Breast epithelium (tissue), 4 donors: ENCODE measurements at regions not wholly inside any gene's neighbourhood (a gene's known extent, or its start where the extent isn't known, plus 50 kb on each side); places are given as distances from the start of the nearest gene placed in this dataset.

Experiments used
- DNase-seq, 2 donors: peaks; one replicate each; pipeline ENCODE4 v3.0.0-alpha.2; 2019; ENCODE audit warnings: low spot score in 2 of 2
- H3K27ac ChIP-seq, 2 donors: fragments of 200-600 bp; sonication (generic) in 1 of 2; one replicate each; pipeline ENCODE4 v1.5.1; 2016 to 2019; ENCODE audit warnings: mild to moderate bottlenecking in 1 of 2
- H3K27me3 ChIP-seq, 2 donors: fragments of 200-600 bp; sonication (generic) in 1 of 2; one replicate each; pipeline versions ENCODE4 v1.5.1 to v1.6.0; 2017 to 2019; ENCODE audit warnings: control low read depth in 1 of 2, mild to moderate bottlenecking in 1 of 2
- H3K36me3 ChIP-seq: fragments of 200-600 bp; one replicate; pipeline ENCODE4 v1.5.1; 2019
- H3K4me1 ChIP-seq, 2 donors: fragments of 200-600 bp; sonication (generic); one replicate each; pipeline ENCODE4 v1.5.1; 2016 to 2019; ENCODE audit warnings: control low read depth in 1 of 2
- H3K4me3 ChIP-seq, 3 donors: fragments of 200-600 bp; sonication (generic); 1 replicate in 2 of 3; 2 replicates in 1 of 3; pipeline ENCODE4 v1.5.1; 2016 to 2019; ENCODE audit warnings: mild to moderate bottlenecking in 3 of 3, moderate library complexity in 2 of 3
- H3K9me3 ChIP-seq, 2 donors: fragments of 200-600 bp; sonication (generic) in 1 of 2; one replicate each; pipeline ENCODE4 v1.5.1; 2016 to 2019; ENCODE audit warnings: control low read depth in 1 of 2
- POLR2A ChIP-seq: fragments of 450-650 bp; IDR thresholded peaks from one replicate; pipeline ENCODE4 v1.6.1; 2016; ENCODE audit warnings: antibody characterized with exemption, mild to moderate bottlenecking, moderate library complexity
- POLR2AphosphoS5 ChIP-seq, 3 donors: sonication (generic); formaldehyde crosslinking; IDR thresholded peaks; one replicate each; pipeline ENCODE4 v1.6.1; 2017; ENCODE audit warnings: antibody characterized with exemption in 3 of 3
- intact Hi-C: fragments of 100-400 bp; cut with DNase I; formaldehyde crosslinking; loops from one replicate; pipeline ENCODE4 v1.15.1; 2023; ENCODE audit warnings: low total_unique reads
- TF ChIP-seq, protein P1 (sequence below), 3 donors: fragments of 450-650 bp; IDR thresholded peaks; one replicate each; pipeline ENCODE4 v1.5.1; 2016 to 2017; ENCODE audit warnings: antibody characterized with exemption in 3 of 3, mild to moderate bottlenecking in 3 of 3, moderate library complexity in 3 of 3

DNA sequence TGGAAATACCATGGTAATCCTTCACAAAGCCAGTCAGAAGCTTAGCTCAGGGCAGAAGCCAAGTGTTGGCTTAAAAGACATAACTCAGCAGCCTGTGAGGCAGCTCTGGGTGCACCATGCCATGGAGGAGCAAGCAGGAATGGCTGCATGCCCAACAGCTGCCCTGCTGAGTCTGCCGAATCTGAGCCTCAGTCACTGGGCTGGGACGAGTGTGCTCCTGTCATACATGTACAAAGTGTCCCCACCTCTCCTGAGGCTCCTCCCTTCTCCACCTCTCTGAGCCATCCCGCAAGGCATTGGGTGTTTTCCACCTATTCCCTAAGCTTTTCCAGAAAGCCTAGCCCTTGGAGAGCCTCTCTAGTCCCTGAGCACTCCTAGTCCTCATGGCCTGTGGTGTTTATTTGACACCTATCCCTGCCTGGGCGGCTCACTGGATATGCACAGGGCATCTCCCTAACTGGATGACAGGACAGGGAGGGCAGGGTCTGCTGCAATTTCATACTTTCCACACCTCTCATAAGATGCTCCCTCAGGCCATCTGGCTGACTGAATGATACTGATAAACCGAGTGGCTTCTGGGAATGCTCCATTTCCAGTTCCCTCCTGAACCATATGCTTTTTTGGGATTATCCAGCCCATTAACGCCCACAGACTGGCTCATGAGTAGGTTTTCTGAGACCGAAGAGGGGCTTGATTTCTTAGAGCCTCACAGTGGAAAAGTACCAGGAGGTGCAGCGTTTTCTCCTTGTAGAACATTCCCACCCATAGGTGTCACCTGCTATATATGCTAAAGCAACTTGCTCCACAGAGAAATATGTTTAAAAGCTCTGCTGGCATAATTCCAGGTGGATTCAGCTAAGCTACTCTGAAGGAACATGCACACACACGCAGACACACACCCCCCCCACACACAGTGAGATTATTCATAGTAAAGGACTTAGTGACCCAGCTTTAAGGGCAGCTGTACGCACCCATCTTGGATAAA lies 199.3 kb downstream of the SNX10 start:
- no peak overlapping the region for H3K27ac ChIP-seq
- TF ChIP-seq, protein P1, sequence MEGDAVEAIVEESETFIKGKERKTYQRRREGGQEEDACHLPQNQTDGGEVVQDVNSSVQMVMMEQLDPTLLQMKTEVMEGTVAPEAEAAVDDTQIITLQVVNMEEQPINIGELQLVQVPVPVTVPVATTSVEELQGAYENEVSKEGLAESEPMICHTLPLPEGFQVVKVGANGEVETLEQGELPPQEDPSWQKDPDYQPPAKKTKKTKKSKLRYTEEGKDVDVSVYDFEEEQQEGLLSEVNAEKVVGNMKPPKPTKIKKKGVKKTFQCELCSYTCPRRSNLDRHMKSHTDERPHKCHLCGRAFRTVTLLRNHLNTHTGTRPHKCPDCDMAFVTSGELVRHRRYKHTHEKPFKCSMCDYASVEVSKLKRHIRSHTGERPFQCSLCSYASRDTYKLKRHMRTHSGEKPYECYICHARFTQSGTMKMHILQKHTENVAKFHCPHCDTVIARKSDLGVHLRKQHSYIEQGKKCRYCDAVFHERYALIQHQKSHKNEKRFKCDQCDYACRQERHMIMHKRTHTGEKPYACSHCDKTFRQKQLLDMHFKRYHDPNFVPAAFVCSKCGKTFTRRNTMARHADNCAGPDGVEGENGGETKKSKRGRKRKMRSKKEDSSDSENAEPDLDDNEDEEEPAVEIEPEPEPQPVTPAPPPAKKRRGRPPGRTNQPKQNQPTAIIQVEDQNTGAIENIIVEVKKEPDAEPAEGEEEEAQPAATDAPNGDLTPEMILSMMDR (IDR thresholded peaks at IDR 0.05) = no peak
- TF ChIP-seq POLR2A (no peak), POLR2AphosphoS5 (IDR thresholded peaks at IDR 0.05) (no peak)
- H3K27me3 ChIP-seq = no peaks in the 10 kb centered on the region
- intact Hi-C loops = no loop called here
- H3K4me1 ChIP-seq = no peaks in the 10 kb centered on the region
- H3K4me3 ChIP-seq = no peak overlapping the region
- H3K36me3 ChIP-seq = no peaks in the 10 kb centered on the region
- no peak for DNase-seq
- H3K9me3 ChIP-seq = no peaks in the 10 kb centered on the region

DNA sequence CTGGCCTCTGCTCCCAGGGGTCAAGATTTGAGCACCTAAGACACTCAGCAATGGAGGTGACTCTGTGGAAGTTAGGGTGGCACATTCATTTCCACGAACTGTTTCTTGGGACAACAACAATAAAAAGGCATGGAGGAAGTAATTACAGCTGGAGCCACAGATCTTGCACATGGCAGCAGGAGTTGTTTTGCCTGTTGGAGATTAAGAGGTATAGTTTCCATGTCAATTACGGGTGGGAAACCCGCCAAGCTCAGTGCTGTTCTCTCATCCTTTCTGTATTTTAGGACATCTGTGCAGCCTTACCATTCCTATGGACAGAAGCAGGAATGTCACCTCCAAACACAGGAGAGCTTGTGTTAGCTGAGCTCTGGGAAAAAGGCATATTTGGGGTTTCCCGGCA lies 201.2 kb downstream of the SNX10 start:
- TF ChIP-seq POLR2AphosphoS5 (IDR thresholded peaks at IDR 0.05) = no peak
- TF ChIP-seq POLR2A = no peak
- TF ChIP-seq, protein P1 (IDR thresholded peaks at IDR 0.05) = no peak
- Histone ChIP-seq H3K4me1 (no peaks in the 10 kb centered on the region), H3K4me3 (no peak overlapping the region), H3K9me3 (no peaks in the 10 kb centered on the region), H3K27ac (no peak overlapping the region), H3K27me3 (no peaks in the 10 kb centered on the region), H3K36me3 (no peaks in the 10 kb centered on the region)
- intact Hi-C loops = no loop called here
- DNase-seq = no peak

DNA sequence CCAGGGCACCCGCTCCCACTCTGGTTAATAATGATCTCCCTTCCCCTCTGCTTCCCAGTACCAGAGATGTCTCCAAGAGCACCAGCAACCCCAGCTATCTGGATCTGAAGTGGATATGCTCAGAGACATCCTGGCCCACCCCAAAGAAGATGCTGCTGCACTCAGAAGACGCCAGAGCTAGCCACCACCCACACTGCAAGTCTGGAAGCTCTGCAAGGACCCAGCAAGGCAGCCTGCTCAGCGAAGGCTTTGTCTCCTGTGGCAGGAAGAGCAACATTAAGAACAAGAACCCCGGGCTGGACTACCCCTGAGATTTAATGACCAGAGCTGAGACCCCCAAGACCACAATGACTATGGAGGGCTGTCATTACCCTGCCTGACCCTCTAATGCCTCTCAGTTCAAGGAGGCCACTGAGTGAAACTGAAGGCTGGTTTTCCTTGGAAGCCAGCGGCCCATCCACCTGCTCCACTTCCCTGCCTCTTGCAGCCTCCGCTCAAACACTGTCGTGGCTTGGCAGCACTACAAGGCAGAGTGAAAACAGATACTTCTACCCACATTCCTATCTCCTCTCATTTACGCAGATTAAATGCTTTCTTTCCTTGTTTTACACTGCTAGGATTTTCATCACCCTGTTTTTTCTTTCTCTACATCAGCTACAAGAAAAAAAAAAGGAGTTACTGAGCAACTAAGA lies 202.2 kb downstream of the SNX10 start:
- no peak for TF ChIP-seq POLR2AphosphoS5 (IDR thresholded peaks at IDR 0.05)
- TF ChIP-seq, protein P1 (IDR thresholded peaks at IDR 0.05) = no peak
- no peak for TF ChIP-seq POLR2A
- no peak for DNase-seq
- H3K4me3 ChIP-seq = no peak overlapping the region
- H3K36me3 ChIP-seq = no peaks in the 10 kb centered on the region
- no peaks in the 10 kb centered on the region for H3K4me1 ChIP-seq
- H3K27me3 ChIP-seq = no peaks in the 10 kb centered on the region
- no peak overlapping the region for H3K27ac ChIP-seq
- no peaks in the 10 kb centered on the region for H3K9me3 ChIP-seq
- intact Hi-C loops = no loop called here

DNA sequence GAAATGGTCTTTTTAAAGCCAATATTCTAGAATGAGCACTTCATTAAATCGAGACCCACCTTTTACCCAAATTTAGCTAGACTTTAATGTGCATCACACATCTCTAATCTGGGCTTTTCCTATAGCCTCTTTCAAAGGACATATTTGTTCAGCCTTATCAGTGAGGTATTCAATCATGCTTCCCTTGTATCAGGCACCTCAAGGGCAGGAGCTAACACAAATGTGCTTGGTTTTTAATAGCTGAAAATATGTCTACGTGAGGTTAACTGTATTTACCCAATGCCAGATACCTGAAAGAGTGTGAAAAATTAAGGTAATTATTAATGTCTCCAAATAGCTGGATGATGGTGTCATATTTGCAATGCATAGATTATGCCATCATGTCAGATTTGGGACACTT lies 203.9 kb downstream of the SNX10 start:
- no peaks in the 10 kb centered on the region for H3K27me3 ChIP-seq
- H3K9me3 ChIP-seq = no peaks in the 10 kb centered on the region
- H3K36me3 ChIP-seq = no peaks in the 10 kb centered on the region
- intact Hi-C loops = no loop called here
- no peak for TF ChIP-seq POLR2A
- TF ChIP-seq, protein P1 (IDR thresholded peaks at IDR 0.05) = no peak
- no peak for TF ChIP-seq POLR2AphosphoS5 (IDR thresholded peaks at IDR 0.05)
- H3K27ac ChIP-seq = no peak overlapping the region
- no peak overlapping the region for H3K4me3 ChIP-seq
- H3K4me1 ChIP-seq = no peaks in the 10 kb centered on the region
- no peak for DNase-seq
